ENCODE measurements at regions not wholly inside any gene's neighbourhood (a gene's known extent, or its start where the extent isn't known, plus 50 kb on each side); places are given as distances from the start of the nearest gene placed in this dataset.

DNA sequence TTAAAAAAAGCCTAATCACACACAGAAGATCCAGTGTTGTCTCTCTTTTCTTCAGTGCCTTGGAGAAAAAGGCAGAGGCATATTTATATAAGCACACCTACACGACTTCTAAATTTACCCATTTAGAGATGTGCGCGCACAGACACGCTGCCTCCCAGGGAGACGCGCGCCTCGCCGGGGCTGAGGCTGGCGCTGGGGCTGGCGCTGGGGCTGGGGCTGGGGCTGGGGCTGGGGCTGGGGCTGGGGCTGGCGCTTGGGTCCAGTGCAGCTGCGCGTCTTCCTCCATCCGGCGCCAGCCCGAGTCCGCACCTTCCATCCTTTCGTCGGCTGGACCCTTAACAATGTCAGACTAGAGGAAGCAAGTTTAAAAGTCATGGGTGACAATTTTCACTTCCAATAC is 118.4 kb upstream of the ARID2 start:
- Mint-ChIP-seq H3K4me1 (peaks cover 3% of the 10 kb centered on the region), H3K36me3 (ENCODE audit: low read depth) (peaks cover 3% of the 10 kb centered on the region), H3K27me3 (peaks cover 22% of the 10 kb centered on the region), H3K4me3 (peak overlapping the region; percentile 25), H3K27ac (no peak overlapping the region)
- no peak for DNase-seq
- ATAC-seq = no peak
- no peaks in the 10 kb centered on the region for H3K9me3 ChIP-seq (ENCODE audit: control insufficient read depth, low read length, poor library complexity, severe bottlenecking)

DNA sequence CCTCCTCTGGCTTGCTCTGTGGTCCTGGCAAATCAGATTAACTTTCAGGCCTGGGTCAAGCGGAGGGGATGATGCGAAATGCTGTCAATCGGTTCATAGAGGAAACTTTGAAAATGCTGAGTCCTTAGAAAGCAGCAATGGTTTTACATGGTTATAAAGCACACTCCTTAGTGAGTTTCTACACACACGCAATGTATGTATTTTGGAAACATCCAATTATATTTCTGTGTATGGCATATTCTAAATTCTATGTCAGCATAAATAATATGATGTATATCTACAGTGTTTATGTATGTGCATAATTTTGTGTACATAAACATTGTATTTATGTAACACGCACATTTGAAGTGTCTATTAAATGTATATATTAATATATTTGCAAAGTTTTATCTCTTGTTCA is 118.0 kb upstream of the ARID2 start:
- Mint-ChIP-seq H3K27me3 (peaks cover 22% of the 10 kb centered on the region), H3K4me1 (peaks cover 3% of the 10 kb centered on the region), H3K36me3 (ENCODE audit: low read depth) (peaks cover 3% of the 10 kb centered on the region), H3K4me3 (peak overlapping the region; percentile 25), H3K27ac (no peak overlapping the region)
- no peaks in the 10 kb centered on the region for H3K9me3 ChIP-seq (ENCODE audit: control insufficient read depth, low read length, poor library complexity, severe bottlenecking)
- ATAC-seq = no peak
- DNase-seq = no peak

DNA sequence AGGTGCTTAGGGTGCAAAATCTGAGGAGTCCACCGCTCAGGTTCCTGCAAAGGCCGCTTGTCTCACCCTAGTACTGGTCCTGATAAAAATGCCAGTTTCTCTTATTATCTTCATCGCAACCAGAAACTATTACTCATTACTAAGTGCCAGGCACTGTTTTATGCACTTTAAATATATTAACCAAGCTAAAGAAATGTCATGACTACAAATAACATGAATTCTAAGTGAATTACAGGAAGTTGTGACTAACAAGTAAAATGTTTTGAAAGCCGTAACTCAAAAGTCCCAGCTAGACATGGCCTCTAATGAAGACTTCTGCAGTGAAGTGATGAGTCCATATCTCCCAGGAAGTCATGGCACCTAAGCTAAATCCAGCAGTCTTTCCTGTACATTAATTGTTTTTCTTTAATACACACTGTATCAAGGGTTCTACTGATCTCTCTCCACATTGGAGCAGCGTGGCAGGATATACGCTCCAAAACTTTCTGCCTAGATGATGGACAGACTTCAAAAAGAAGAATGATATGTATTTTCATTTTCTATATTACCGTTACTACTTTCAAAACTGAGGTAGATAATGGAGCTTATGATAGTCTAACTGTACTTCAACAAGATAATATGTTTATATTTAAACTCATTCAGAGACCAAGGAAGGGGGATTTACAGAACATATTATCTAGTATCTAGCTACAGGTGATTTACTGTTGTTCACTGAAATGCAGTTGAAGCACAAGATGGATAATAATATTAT is 117.3 kb upstream of the ARID2 start:
- peaks cover 3% of the 10 kb centered on the region for H3K36me3 Mint-ChIP-seq (ENCODE audit: low read depth)
- ATAC-seq = no peak
- H3K4me3 Mint-ChIP-seq = no peak overlapping the region
- no peaks in the 10 kb centered on the region for H3K9me3 ChIP-seq (ENCODE audit: control insufficient read depth, low read length, poor library complexity, severe bottlenecking)
- no peak for DNase-seq
- peaks cover 3% of the 10 kb centered on the region for H3K4me1 Mint-ChIP-seq
- no peak overlapping the region for H3K27ac Mint-ChIP-seq
- peaks cover 19% of the 10 kb centered on the region for H3K27me3 Mint-ChIP-seq

DNA sequence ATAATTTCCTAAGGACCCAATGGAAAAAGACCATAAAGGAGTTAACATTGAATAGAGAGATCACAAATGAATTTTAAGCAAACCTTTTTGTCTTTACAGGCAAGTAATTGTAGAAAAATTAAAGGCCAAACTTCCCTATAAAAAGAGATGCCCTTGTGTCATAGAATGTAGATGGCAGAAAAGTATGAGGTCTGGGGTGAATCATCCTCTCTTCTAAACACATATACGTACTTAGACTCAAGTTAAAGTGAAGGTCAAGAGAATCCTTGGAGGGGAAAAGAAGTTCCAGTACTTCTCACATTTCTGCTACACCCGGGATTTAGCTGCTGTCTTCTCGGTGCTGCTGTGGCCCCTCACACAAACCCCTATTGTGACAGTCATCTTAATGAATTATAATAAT is 116.2 kb upstream of the ARID2 start:
- ATAC-seq (no peak), DNase-seq (no peak)
- Mint-ChIP-seq H3K4me1 (peaks cover 2% of the 10 kb centered on the region), H3K4me3 (no peak overlapping the region), H3K27ac (no peak overlapping the region), H3K36me3 (ENCODE audit: low read depth) (no peaks in the 10 kb centered on the region), H3K27me3 (peaks cover 11% of the 10 kb centered on the region)
- no peaks in the 10 kb centered on the region for H3K9me3 ChIP-seq (ENCODE audit: control insufficient read depth, low read length, poor library complexity, severe bottlenecking)

DNA sequence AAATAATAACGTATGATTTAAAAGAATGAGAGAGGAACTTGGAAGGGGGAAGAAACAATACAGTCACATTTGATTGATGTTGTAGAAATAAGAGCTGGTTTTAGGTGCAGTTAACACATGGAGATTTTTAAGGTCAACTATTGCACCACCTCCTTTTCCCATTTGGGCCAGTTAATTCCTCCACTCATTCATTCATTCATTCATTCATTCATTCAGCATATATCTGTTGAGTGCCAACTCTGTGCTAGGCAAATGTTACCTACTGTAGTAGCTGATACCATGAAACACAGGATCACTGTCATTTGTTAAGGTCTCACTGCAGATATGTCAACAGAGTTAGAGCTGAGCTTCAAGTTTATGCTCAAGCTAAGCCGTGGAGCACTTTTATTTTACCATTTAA is 115.7 kb upstream of the ARID2 start:
- Mint-ChIP-seq H3K36me3 (ENCODE audit: low read depth) (peaks cover 2% of the 10 kb centered on the region), H3K4me3 (no peak overlapping the region), H3K27ac (no peak overlapping the region), H3K4me1 (peaks cover 2% of the 10 kb centered on the region), H3K27me3 (peaks cover 7% of the 10 kb centered on the region)
- DNase-seq = no peak
- H3K9me3 ChIP-seq (ENCODE audit: control insufficient read depth, low read length, poor library complexity, severe bottlenecking) = no peaks in the 10 kb centered on the region
- no peak for ATAC-seq

DNA sequence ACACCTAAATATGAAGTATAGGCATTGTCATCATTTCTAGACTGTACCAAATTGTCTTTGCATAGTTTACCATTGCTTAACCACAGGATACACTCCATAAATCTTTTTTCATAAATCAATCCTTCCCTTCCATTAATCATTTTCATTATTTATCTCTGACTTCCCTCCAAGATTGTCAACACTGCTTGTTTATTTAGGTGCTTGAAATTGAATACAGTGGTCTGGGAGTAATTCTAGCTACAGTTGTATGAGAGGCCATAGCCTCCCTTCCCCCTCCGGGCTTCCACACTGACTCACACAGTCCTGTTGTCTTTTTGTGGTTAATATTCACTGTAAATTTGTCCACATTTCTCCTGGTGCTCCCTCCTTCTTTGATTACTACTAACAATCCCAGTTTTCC is 114.2 kb upstream of the ARID2 start:
- Mint-ChIP-seq H3K27me3 (peaks cover 9% of the 10 kb centered on the region), H3K36me3 (ENCODE audit: low read depth) (peaks cover 2% of the 10 kb centered on the region), H3K4me1 (peaks cover 2% of the 10 kb centered on the region), H3K27ac (no peak overlapping the region), H3K4me3 (peak overlapping the region; percentile 1)
- ATAC-seq = no peak
- no peak for DNase-seq
- H3K9me3 ChIP-seq (ENCODE audit: control insufficient read depth, low read length, poor library complexity, severe bottlenecking) = no peaks in the 10 kb centered on the region

DNA sequence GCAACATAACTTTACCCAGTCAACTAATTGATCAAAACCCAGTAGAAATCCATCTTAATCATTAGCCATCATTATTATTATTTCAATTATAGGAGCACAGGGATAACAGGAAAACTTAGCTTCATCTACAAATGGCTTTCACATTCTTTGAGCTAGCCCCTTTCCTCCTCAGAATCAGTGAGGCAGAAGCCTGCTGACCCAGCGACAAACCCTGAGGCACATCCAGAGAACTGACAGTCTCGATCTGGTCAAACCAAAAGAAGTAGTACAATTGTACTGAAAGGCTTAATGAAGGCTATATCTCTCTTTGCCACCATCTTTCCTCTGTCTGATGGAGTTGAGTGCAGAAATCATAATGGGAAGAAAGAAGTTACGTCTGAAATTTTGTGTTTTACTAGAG is 109.8 kb upstream of the ARID2 start:
- H3K4me1 Mint-ChIP-seq = peaks cover 2% of the 10 kb centered on the region
- no peaks in the 10 kb centered on the region for H3K9me3 ChIP-seq (ENCODE audit: control insufficient read depth, low read length, poor library complexity, severe bottlenecking)
- H3K36me3 Mint-ChIP-seq (ENCODE audit: low read depth) = peaks cover 2% of the 10 kb centered on the region
- no peak overlapping the region for H3K4me3 Mint-ChIP-seq
- ATAC-seq (no peak), DNase-seq (no peak)
- no peak overlapping the region for H3K27ac Mint-ChIP-seq
- H3K27me3 Mint-ChIP-seq = peaks cover 19% of the 10 kb centered on the region

DNA sequence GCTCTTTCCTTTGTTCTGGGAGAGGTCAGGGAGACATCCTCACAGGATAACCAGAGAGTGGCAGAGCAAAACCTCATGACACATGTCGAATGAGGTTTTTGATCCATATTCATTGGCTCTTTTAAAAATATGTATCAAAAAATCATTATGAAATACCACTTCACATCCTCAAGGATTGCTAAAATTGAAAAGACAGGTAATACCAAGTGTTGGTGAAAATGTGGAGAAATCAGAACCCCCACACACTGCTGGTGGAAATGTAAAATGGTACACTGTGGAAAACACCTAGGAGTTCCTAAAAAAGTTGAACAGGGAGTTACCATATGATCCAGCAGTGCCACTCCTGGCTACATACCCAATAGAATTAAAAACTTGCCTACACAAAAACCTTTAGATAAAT is 107.8 kb upstream of the ARID2 start:
- no peaks in the 10 kb centered on the region for H3K9me3 ChIP-seq (ENCODE audit: control insufficient read depth, low read length, poor library complexity, severe bottlenecking)
- peaks cover 2% of the 10 kb centered on the region for H3K4me1 Mint-ChIP-seq
- ATAC-seq = no peak

DNA sequence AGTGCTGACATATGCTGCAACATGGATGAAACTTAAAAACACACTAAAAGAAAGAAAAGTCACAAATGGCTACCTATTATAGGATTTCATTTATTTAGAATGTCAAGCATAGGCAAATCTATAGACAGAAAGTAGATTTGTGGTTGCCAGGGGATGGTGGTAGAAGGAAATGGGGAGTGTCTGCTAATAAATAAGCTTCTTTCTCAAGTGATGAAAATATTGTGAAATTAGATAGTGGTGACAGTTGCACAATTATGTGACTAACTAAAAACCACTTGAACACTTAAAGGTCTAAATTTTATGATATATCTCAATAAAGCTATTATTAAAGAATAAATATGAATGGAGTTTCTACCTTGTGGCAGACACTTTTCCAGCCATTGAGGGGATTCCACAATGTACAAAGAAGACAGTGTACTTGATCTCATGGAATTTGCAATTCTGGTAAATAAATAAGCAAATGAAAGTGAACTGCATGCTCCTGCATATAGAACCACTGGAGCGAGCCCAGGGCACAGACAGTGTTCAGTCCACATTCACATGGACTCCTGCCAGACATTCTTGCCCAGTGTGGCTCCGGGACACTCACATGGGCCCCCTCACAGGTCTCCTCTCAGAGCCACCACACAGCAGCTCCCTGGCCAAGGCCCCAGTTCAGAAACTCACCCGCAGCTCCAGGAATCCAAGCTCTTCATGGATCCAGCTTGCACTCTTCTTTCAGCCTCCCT is 107.1 kb upstream of the ARID2 start:
- peaks cover 2% of the 10 kb centered on the region for H3K4me1 Mint-ChIP-seq
- no peak overlapping the region for H3K4me3 Mint-ChIP-seq
- ATAC-seq (no peak), DNase-seq (no peak)
- peaks cover 23% of the 10 kb centered on the region for H3K27me3 Mint-ChIP-seq
- peaks cover 2% of the 10 kb centered on the region for H3K36me3 Mint-ChIP-seq (ENCODE audit: low read depth)
- H3K9me3 ChIP-seq (ENCODE audit: control insufficient read depth, low read length, poor library complexity, severe bottlenecking) = no peaks in the 10 kb centered on the region
- H3K27ac Mint-ChIP-seq = no peak overlapping the region

More for the DNA sequence above, 107.8 kb upstream of the ARID2 start:
- Mint-ChIP-seq H3K36me3 (ENCODE audit: low read depth) (peaks cover 2% of the 10 kb centered on the region), H3K27me3 (peaks cover 19% of the 10 kb centered on the region), H3K27ac (no peak overlapping the region), H3K4me3 (no peak overlapping the region)
- DNase-seq = no peak

DNA sequence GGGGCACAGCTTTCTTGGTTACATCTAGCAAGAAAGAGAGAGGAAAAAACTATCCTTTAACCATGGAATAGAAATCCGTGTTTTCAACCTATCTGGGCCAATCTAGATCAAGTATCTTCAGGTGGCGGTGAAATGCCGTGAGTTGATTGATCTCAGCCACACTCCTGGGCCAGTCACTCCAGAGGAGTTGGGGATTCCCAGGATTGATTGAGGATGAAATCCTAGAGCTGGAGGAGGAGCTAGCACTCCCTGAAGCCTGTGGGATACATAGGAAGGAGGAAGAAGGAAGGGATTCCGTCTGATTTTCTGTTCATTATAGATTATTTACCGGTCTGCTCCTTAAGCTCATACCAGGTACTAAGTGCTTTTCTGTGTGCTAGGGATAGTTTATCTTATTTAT is 106.3 kb upstream of the ARID2 start:
- H3K4me3 Mint-ChIP-seq = no peak overlapping the region
- peaks cover 2% of the 10 kb centered on the region for H3K4me1 Mint-ChIP-seq
- no peak overlapping the region for H3K27ac Mint-ChIP-seq
- no peak for DNase-seq
- no peak for ATAC-seq
- H3K9me3 ChIP-seq (ENCODE audit: control insufficient read depth, low read length, poor library complexity, severe bottlenecking) = no peaks in the 10 kb centered on the region
- peaks cover 30% of the 10 kb centered on the region for H3K27me3 Mint-ChIP-seq
- peaks cover 2% of the 10 kb centered on the region for H3K36me3 Mint-ChIP-seq (ENCODE audit: low read depth)

DNA sequence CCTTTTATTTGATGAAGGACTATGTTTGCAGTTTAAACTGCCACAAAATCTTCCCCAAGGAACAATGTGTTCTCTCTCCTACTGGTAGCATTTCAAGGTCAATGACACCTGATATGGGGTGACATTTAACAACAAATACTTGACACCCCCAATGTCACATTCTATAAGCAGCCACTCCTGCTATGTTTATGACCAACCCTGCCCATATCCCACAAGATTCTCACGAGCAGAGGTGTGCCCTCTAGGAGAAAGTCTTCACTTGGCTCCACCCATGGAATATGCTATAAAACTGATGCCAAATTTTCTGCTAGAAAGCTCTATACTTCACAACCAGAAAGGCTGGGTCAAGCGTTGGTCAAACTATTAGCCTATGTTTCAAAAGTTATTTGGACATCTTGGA is 105.6 kb upstream of the ARID2 start:
- DNase-seq = no peak
- Mint-ChIP-seq H3K27me3 (peaks cover 34% of the 10 kb centered on the region), H3K4me1 (peaks cover 2% of the 10 kb centered on the region), H3K36me3 (ENCODE audit: low read depth) (no peaks in the 10 kb centered on the region), H3K27ac (no peak overlapping the region), H3K4me3 (no peak overlapping the region)
- no peak for ATAC-seq
- no peaks in the 10 kb centered on the region for H3K9me3 ChIP-seq (ENCODE audit: control insufficient read depth, low read length, poor library complexity, severe bottlenecking)

DNA sequence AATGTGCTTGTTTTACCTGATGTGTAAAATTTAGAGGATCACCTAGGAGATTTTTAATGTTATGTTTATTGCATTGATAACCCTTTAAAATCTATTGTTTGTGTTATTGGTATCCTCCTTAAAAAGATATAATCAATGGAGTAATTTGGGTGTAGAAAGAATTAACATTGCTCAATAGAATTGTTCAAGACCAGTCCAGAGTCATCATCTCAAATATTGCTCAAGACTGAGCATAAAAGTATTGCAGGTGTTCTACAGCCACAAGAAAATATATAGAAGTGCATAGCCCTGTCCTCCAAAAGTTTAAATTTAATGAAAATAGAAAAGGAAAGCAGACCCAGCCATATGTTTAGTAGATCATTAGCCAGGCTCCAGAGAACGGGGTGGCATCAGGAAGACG is 102.5 kb upstream of the ARID2 start:
- no peak for ATAC-seq
- Mint-ChIP-seq H3K4me1 (peaks cover 2% of the 10 kb centered on the region), H3K36me3 (ENCODE audit: low read depth) (no peaks in the 10 kb centered on the region)

DNA sequence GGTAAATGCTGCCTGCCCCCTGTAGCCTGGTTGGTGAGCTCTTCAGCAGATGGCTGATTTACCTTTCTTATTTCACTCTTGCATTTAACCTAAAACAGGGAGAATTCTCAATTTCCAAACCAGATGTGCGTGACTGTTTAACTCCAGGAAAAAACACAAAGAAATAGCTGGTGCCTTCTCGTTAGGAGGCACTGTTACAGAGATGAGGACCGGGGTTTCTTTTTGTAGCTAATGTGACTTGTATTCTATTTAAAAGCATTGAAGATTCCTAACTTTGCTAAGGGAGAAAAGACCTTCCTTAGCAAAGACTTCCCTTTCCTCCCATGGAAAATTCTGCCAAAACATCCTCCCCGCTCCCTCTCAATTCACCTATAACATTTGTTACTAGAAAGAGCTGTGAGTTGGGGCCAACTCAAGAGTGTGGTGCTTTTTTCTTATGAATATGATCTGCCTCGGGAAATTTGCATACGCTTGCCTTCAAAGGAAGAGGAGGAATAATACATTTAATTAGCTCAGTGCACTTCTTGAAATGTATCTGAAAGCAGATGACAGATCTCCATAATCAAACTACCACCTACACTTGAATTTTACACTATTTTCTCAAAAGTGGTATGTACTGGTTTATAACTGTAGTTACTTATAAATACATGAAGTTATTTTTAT is 102.0 kb upstream of the ARID2 start:
- Mint-ChIP-seq H3K27me3 (peaks cover 22% of the 10 kb centered on the region), H3K36me3 (ENCODE audit: low read depth) (peaks cover 1% of the 10 kb centered on the region), H3K4me1 (peaks cover 2% of the 10 kb centered on the region), H3K27ac (no peak overlapping the region), H3K4me3 (no peak overlapping the region)
- no peaks in the 10 kb centered on the region for H3K9me3 ChIP-seq (ENCODE audit: control insufficient read depth, low read length, poor library complexity, severe bottlenecking)
- no peak for DNase-seq
- ATAC-seq = no peak

More for the DNA sequence above, 102.5 kb upstream of the ARID2 start:
- Mint-ChIP-seq H3K27ac (no peak overlapping the region), H3K27me3 (peaks cover 25% of the 10 kb centered on the region), H3K4me3 (no peak overlapping the region)
- DNase-seq = no peak
- no peaks in the 10 kb centered on the region for H3K9me3 ChIP-seq (ENCODE audit: control insufficient read depth, low read length, poor library complexity, severe bottlenecking)
